Pancreas (tissue), 10 donors: ENCODE measurements at regions not wholly inside any gene's neighbourhood (a gene's known extent, or its start where the extent isn't known, plus 50 kb on each side); places are given as distances from the start of the nearest gene placed in this dataset.
A peak's percentile ranks its signal among the peaks of the same experiment; 100 is the strongest.

Experiments
- ATAC-seq, 4 donors: fragments of 200-7000 bp; cut with Tn5 transposase; one replicate each; pipeline versions ENCODE4 v1.8.0 to v1.9.1; 2020; ENCODE audit warnings: mild to moderate bottlenecking in 4 of 4, moderate library complexity in 4 of 4
- DNase-seq, 6 donors: peaks; one replicate each; pipeline ENCODE4 v3.0.0-alpha.2; 2020
- FAIRE-seq: peaks from 2 replicates; lab custom pipeline; 2012; peaks lifted over from hg19 to GRCh38; lab: Jason Lieb, UNC
- H3K27ac ChIP-seq, 4 donors: fragments of 200-600 bp; sonication (generic); 1 replicate in 3 of 4; 2 replicates in 1 of 4; pipeline versions ENCODE4 v1.5.0 to v1.8.0; 2020
- H3K27me3 ChIP-seq, 4 donors: fragments of 200-600 bp; one replicate each; pipeline ENCODE4 v1.8.0; 2021
- H3K36me3 ChIP-seq, 3 donors: fragments of 200-600 bp; sonication (generic) in 1 of 3; one replicate each; pipeline versions ENCODE4 v1.5.0 to v1.8.0; 2020 to 2021
- H3K4me1 ChIP-seq, 3 donors: fragments of 200-600 bp; one replicate each; pipeline ENCODE4 v1.8.0; 2021
- H3K4me3 ChIP-seq, 4 donors: fragments of 200-600 bp; sonication (generic) in 2 of 4; one replicate each; pipeline versions ENCODE4 v1.5.0 to v1.8.0; 2020 to 2021
- H3K9me3 ChIP-seq, 4 donors: fragments of 200-600 bp; one replicate each; pipeline ENCODE4 v1.8.0; 2021
- CTCF ChIP-seq, 4 donors: fragments of 200-600 bp; sonication (generic) in 3 of 4; IDR thresholded peaks; one replicate each; pipeline versions ENCODE4 v1.5.0 to v1.8.0; 2021; ENCODE audit warnings: antibody characterized with exemption in 4 of 4
- WGBS, 2 donors: extraction: QIAGEN DNeasy Blood & Tissue Kit; methylation state at CpG; one replicate each; pipeline ENCODE4 v1.1.7; 2013; 5-methylcytosine and 5-hydroxymethylcytosine counted together
- intact Hi-C, 3 donors: fragments of 100-400 bp; cut with DNase I; formaldehyde crosslinking; loops; one replicate each; pipeline versions ENCODE4 v1.11.1 to v1.14.2; 2022
- donor health status: healthy with polysubstance abuse.
- donor health status: DM: no; HTN: no; CAD: no; lungs with moderate emphysema.
- donor health status: DM: no; HTN: no; CAD: no.
- donor health status: control.
- donor health status: control.
- donor health status: Bipolar disorder and iron deficiency.
- donor health status: DM: yes; HTN: yes; CAD: no.
- donor health status: DM: no; HTN: no; CAD: no.
- donor health status: DM: no; HTN: no; CAD: no.
- donor health status: DM: yes; HTN: yes; CAD: no.

- Histone ChIP-seq H3K9me3 (no peaks in the 10 kb centered on the region), H3K27ac (no peak overlapping the region), H3K4me1 (no peaks in the 10 kb centered on the region), H3K36me3 (no peaks in the 10 kb centered on the region), H3K4me3 (no peak overlapping the region), H3K27me3 (peaks cover 0 to 4% (median 0%) of the 10 kb centered on the region in 4 donors)
- WGBS, 2 donors, result 31 to 45% methylated on average over 2 of the region's 2 CpGs
- FAIRE-seq, result no peak
- no peak for DNase-seq
- peak in 1 of 4 donors; percentile 44 for ATAC-seq
- intact Hi-C loops, result no loop called here
- TF ChIP-seq CTCF (IDR thresholded peaks at IDR 0.05), result no peak
Measured at GRCh38 chr2:155372969-155373368, 674.5 kb downstream of the KCNJ3 start.

GRCh38 chr2:155368934-155369333, 670.4 kb downstream of the KCNJ3 start:
- Histone ChIP-seq H3K36me3 (no peaks in the 10 kb centered on the region), H3K4me3 (no peak overlapping the region), H3K4me1 (no peaks in the 10 kb centered on the region), H3K9me3 (no peaks in the 10 kb centered on the region), H3K27ac (no peak overlapping the region), H3K27me3 (no peaks in the 10 kb centered on the region)
- intact Hi-C loops, result no loop called here
- WGBS, 2 donors, result 12 to 29% methylated on average over 1 of the region's 1 CpG
- FAIRE-seq, result peak; percentile 5
- TF ChIP-seq CTCF (IDR thresholded peaks at IDR 0.05), result no peak
- DNase-seq, result no peak
- peak in 3 of 4 donors; percentile 25 to 30 (median 28) for ATAC-seq

GRCh38 chr2:155364766-155365165, 666.3 kb downstream of the KCNJ3 start:
- H3K4me3 ChIP-seq, result no peak overlapping the region

GRCh38 chr2:155363349-155363888, 664.9 kb downstream of the KCNJ3 start:
- Histone ChIP-seq H3K27ac (no peak overlapping the region), H3K4me3 (no peak overlapping the region), H3K4me1 (no peaks in the 10 kb centered on the region), H3K27me3 (no peaks in the 10 kb centered on the region), H3K9me3 (no peaks in the 10 kb centered on the region), H3K36me3 (no peaks in the 10 kb centered on the region)
- DNase-seq (no peak), FAIRE-seq (no peak), ATAC-seq (no peak)
- intact Hi-C loops, result no loop called here
- TF ChIP-seq CTCF (IDR thresholded peaks at IDR 0.05), result no peak
- WGBS, 2 donors, result 73 to 74% methylated on average over 8 of the region's 8 CpGs

More at GRCh38 chr2:155364766-155365165, 666.3 kb downstream of the KCNJ3 start:
- FAIRE-seq (no peak), ATAC-seq (no peak), DNase-seq (no peak)
- Histone ChIP-seq H3K9me3 (no peaks in the 10 kb centered on the region), H3K36me3 (no peaks in the 10 kb centered on the region), H3K4me1 (no peaks in the 10 kb centered on the region), H3K27ac (no peak overlapping the region), H3K27me3 (no peaks in the 10 kb centered on the region)
- intact Hi-C loops, result no loop called here
- WGBS, 2 donors, result 78 to 88% methylated on average over 3 of the region's 3 CpGs
- no peak for TF ChIP-seq CTCF (IDR thresholded peaks at IDR 0.05)

- Histone ChIP-seq H3K4me3 (no peak overlapping the region), H3K4me1 (no peaks in the 10 kb centered on the region), H3K9me3 (no peaks in the 10 kb centered on the region), H3K36me3 (no peaks in the 10 kb centered on the region), H3K27ac (no peak overlapping the region), H3K27me3 (no peaks in the 10 kb centered on the region)
- no peak for TF ChIP-seq CTCF (IDR thresholded peaks at IDR 0.05)
- ATAC-seq, result no peak
- 40 to 64% methylated on average over 1 of the region's 1 CpG for WGBS, 2 donors
- FAIRE-seq, result no peak
- peak in 1 of 6 donors; percentile 13 for DNase-seq
- intact Hi-C loops, result no loop called here
Measured at GRCh38 chr2:155357172-155357571, 658.7 kb downstream of the KCNJ3 start.
